WTC11 (cell line): ENCODE measurements at regions not wholly inside any gene's neighbourhood (a gene's known extent, or its start where the extent isn't known, plus 50 kb on each side); places are given as distances from the start of the nearest gene placed in this dataset.

Experiments used
- NR3C1 ChIP-seq: sonication (generic); formaldehyde crosslinking; conservative IDR thresholded peaks from 2 replicates; pipeline ENCODE4 v1.8.1; 2023; ENCODE audit warnings: low read depth, mild to moderate bottlenecking, missing genetic modification reagents
- ZNF423 ChIP-seq: fragments of 250-450 bp; sonication (Bioruptor Pico); IDR thresholded peaks from 2 replicates; pipeline ENCODE4 v2.1.2; 2022; ENCODE audit warnings: mild to moderate bottlenecking, moderate library complexity
- TF ChIP-seq, protein P1 (sequence below): sonication (generic); formaldehyde crosslinking; IDR thresholded peaks from 2 replicates; pipeline ENCODE4 v1.8.1; 2023; ENCODE audit warnings: mild to moderate bottlenecking, missing genetic modification reagents, moderate library complexity

DNA sequence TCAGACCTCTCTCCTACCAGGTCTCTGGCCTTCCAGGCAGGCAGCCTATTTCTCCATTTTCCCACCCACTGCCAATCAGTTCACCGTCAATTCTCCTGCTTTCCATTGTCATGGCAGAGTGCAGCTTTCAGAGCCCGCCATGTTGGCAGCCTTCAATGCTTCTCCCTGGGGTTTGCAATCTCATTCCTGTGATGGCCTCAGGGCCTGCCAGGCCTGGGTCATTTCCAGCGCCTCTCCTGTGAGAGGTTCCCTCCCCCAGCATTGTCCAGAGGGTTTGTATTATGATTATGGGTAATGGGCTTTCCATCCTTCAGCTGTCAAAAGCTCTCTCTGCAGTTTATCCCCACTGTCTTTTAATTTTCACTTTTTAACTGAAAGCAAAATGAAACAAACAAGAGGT, 716.6 kb upstream of the CDH8 start:
- TF ChIP-seq NR3C1 (CRISPR knock-in tag) (no peak), ZNF423 (CRISPR knock-in tag) (no peak)
- TF ChIP-seq, protein P1, sequence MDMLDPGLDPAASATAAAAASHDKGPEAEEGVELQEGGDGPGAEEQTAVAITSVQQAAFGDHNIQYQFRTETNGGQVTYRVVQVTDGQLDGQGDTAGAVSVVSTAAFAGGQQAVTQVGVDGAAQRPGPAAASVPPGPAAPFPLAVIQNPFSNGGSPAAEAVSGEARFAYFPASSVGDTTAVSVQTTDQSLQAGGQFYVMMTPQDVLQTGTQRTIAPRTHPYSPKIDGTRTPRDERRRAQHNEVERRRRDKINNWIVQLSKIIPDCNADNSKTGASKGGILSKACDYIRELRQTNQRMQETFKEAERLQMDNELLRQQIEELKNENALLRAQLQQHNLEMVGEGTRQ (CRISPR knock-in tag), result no peak
